ENCODE measurements at regions not wholly inside any gene's neighbourhood (a gene's known extent, or its start where the extent isn't known, plus 50 kb on each side); places are given as distances from the start of the nearest gene placed in this dataset.
A peak's percentile ranks its signal among the peaks of the same experiment; 100 is the strongest.

- peak; percentile 90 for DNase-seq (ENCODE audit: low read depth)
Observed at GRCh38 chr15:38885001-38885400, 320.4 kb upstream of the RASGRP1 start.

- peak; percentile 52 for DNase-seq (ENCODE audit: low read depth)
Observed at GRCh38 chr15:38885471-38885952, 320.9 kb upstream of the RASGRP1 start.

GRCh38 chr15:38886315-38887163 is 321.9 kb upstream of the RASGRP1 start:
- DNase-seq (ENCODE audit: low read depth): peak; percentile 92

GRCh38 chr15:38888701-38889221 is 324.1 kb upstream of the RASGRP1 start:
- DNase-seq (ENCODE audit: low read depth): no peak

- no peak for DNase-seq (ENCODE audit: low read depth)
Observed at GRCh38 chr15:38890194-38890593, 325.6 kb upstream of the RASGRP1 start.

- DNase-seq (ENCODE audit: low read depth): no peak
Observed at GRCh38 chr15:38893925-38894242, 329.3 kb upstream of the RASGRP1 start.

GRCh38 chr15:38894243-38894948 is 329.8 kb upstream of the RASGRP1 start:
- DNase-seq (ENCODE audit: low read depth): peak; percentile 100

- DNase-seq (ENCODE audit: low read depth): peak; percentile 93
Observed at GRCh38 chr15:38895326-38896255, 331.0 kb upstream of the RASGRP1 start.

- peak; percentile 15 for DNase-seq (ENCODE audit: low read depth)
Observed at GRCh38 chr15:38896647-38897046, 332.0 kb upstream of the RASGRP1 start.

- no peak for DNase-seq (ENCODE audit: low read depth)
Observed at GRCh38 chr15:38897551-38897950, 332.9 kb upstream of the RASGRP1 start.

GRCh38 chr15:38898236-38898635 is 333.6 kb upstream of the RASGRP1 start:
- DNase-seq (ENCODE audit: low read depth): no peak

GRCh38 chr15:38899300-38899699 is 334.7 kb upstream of the RASGRP1 start:
- DNase-seq (ENCODE audit: low read depth): peak; percentile 44

GRCh38 chr15:38904298-38904697 is 339.7 kb upstream of the RASGRP1 start:
- no peak for DNase-seq (ENCODE audit: low read depth)

- peak; percentile 48 for DNase-seq (ENCODE audit: low read depth)
Observed at GRCh38 chr15:38905632-38906031, 341.0 kb upstream of the RASGRP1 start.

- DNase-seq (ENCODE audit: low read depth): peak; percentile 62
Observed at GRCh38 chr15:38920966-38921365, 356.4 kb upstream of the RASGRP1 start.

GRCh38 chr15:38921471-38921870 is 356.9 kb upstream of the RASGRP1 start:
- DNase-seq (ENCODE audit: low read depth): no peak

- DNase-seq (ENCODE audit: low read depth): no peak
Observed at GRCh38 chr15:38928431-38928830, 363.8 kb upstream of the RASGRP1 start.

- peak; percentile 27 for DNase-seq (ENCODE audit: low read depth)
Observed at GRCh38 chr15:38930851-38931572, 366.4 kb upstream of the RASGRP1 start.

- peak; percentile 94 for DNase-seq (ENCODE audit: low read depth)
Observed at GRCh38 chr15:38941399-38941953, 376.9 kb upstream of the RASGRP1 start.

GRCh38 chr15:38944536-38944935 is 379.9 kb upstream of the RASGRP1 start:
- DNase-seq (ENCODE audit: low read depth): no peak
